ENCODE measurements at regions not wholly inside any gene's neighbourhood (a gene's known extent, or its start where the extent isn't known, plus 50 kb on each side); places are given as distances from the start of the nearest gene placed in this dataset.

DNA sequence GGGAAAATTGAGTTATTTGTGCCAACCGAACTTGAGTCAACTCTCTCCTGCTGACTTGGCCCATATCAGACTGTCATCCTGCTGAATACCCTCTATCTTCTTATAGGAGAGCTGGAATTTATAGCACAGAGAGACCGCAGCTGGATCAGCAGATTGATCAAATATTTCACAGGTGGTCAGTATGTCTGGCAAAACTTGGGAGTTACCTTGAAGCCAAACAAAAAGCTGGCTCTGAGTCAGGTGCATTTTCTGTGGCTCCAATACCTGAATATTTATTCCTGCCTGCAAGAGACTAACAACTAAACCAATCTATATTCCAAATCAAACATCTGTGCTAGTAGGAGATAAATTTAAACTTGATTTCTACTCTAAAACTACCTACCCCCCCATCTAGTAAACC is 752.1 kb upstream of the ALCAM start:
- TF ChIP-seq CTCF (IDR thresholded peaks at IDR 0.05; ENCODE audit: control extremely low read depth, extremely low read depth): no peak
- H3K27me3 ChIP-seq (ENCODE audit: control insufficient read depth in 3 of 3, insufficient read depth in 3 of 3, low read length in 2 of 3): no peaks in the 10 kb centered on the region
- no peak for ATAC-seq (ENCODE audit: insufficient read depth, low FRiP score)
- no peak overlapping the region for H3K4me3 ChIP-seq
- WGBS, 2 donors: 83 to 93% methylated on average over 2 of the region's 2 CpGs
- no peak overlapping the region for H3K9ac ChIP-seq (ENCODE audit: insufficient read depth in 1 of 2, low read length in 2 of 2)
- peaks cover 0 to 1% (median 0%) of the 10 kb centered on the region in 4 donors for H3K9me3 ChIP-seq (ENCODE audit: control insufficient read depth in 4 of 4, insufficient read depth in 3 of 4, low read length in 3 of 4)
- no peaks in the 10 kb centered on the region for H3K36me3 ChIP-seq (ENCODE audit: control insufficient read depth in 4 of 4, insufficient read depth in 4 of 4, low read length in 4 of 4)
- H3K27ac ChIP-seq (ENCODE audit: low read depth in 1 of 2, low read length in 1 of 2): no peak overlapping the region
- no peak for DNase-seq
- no peaks in the 10 kb centered on the region for H3K4me1 ChIP-seq (ENCODE audit: control insufficient read depth in 5 of 5, insufficient read depth in 5 of 5, low read length in 5 of 5)

DNA sequence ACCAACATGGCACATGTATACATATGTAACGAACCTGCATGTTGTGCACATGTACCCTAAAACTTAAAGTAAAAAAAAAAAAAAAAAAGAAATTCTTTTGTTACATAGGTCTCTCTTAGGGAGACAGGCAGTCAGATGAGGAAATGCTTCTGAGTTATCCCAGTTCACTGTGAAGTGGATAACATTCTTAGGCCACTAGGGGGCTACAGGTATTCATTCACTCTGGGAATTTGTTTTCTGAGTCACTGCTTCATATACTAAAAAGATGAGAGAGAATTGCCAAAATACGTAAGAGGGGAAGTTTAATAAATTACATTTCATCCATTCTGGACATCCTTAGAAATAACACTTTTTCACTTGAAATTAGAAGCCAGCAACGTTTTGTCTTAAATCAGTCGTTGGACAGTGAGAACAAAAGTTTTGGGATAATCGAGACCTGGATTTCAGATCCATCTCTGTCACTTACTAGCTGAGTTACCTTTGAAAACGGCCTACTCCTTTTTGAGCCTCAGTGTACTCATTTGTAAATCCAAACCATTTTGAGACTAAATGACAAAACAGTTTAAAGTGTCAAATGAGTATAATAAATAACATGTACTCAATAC is 738.4 kb upstream of the ALCAM start:
- TF ChIP-seq CTCF (IDR thresholded peaks at IDR 0.05; ENCODE audit: control extremely low read depth, extremely low read depth): no peak
- no peak overlapping the region for H3K9ac ChIP-seq (ENCODE audit: insufficient read depth in 1 of 2, low read length in 2 of 2)
- DNase-seq: peak in 2 of 3 donors; percentile 45 to 63
- ATAC-seq (ENCODE audit: insufficient read depth, low FRiP score): peak; percentile 70
- H3K27ac ChIP-seq (ENCODE audit: low read depth in 1 of 2, low read length in 1 of 2): no peak overlapping the region
- H3K4me1 ChIP-seq (ENCODE audit: control insufficient read depth in 5 of 5, insufficient read depth in 5 of 5, low read length in 5 of 5): no peaks in the 10 kb centered on the region
- H3K9me3 ChIP-seq (ENCODE audit: control insufficient read depth in 4 of 4, insufficient read depth in 3 of 4, low read length in 3 of 4): no peaks in the 10 kb centered on the region
- no peaks in the 10 kb centered on the region for H3K27me3 ChIP-seq (ENCODE audit: control insufficient read depth in 3 of 3, insufficient read depth in 3 of 3, low read length in 2 of 3)
- 53 to 59% methylated on average over 6 of the region's 6 CpGs for WGBS, 2 donors
- H3K4me3 ChIP-seq: no peak overlapping the region
- H3K36me3 ChIP-seq (ENCODE audit: control insufficient read depth in 4 of 4, insufficient read depth in 4 of 4, low read length in 4 of 4): no peaks in the 10 kb centered on the region

- Histone ChIP-seq H3K4me3 (no peak overlapping the region), H3K27me3 (ENCODE audit: control insufficient read depth in 3 of 3, insufficient read depth in 3 of 3, low read length in 2 of 3) (no peaks in the 10 kb centered on the region), H3K9me3 (ENCODE audit: control insufficient read depth in 4 of 4, insufficient read depth in 3 of 4, low read length in 3 of 4) (no peaks in the 10 kb centered on the region), H3K9ac (ENCODE audit: insufficient read depth in 1 of 2, low read length in 2 of 2) (no peak overlapping the region), H3K27ac (ENCODE audit: low read depth in 1 of 2, low read length in 1 of 2) (no peak overlapping the region), H3K36me3 (ENCODE audit: control insufficient read depth in 4 of 4, insufficient read depth in 4 of 4, low read length in 4 of 4) (no peaks in the 10 kb centered on the region), H3K4me1 (ENCODE audit: control insufficient read depth in 5 of 5, insufficient read depth in 5 of 5, low read length in 5 of 5) (no peaks in the 10 kb centered on the region)
- TF ChIP-seq CTCF (IDR thresholded peaks at IDR 0.05; ENCODE audit: control extremely low read depth, extremely low read depth): no peak
- DNase-seq (no peak), ATAC-seq (ENCODE audit: insufficient read depth, low FRiP score) (no peak)
- 44 to 66% methylated on average over 1 of the region's 1 CpG for WGBS, 2 donors
Measured at GRCh38 chr3:104629038-104629437, 737.7 kb upstream of the ALCAM start.

DNA sequence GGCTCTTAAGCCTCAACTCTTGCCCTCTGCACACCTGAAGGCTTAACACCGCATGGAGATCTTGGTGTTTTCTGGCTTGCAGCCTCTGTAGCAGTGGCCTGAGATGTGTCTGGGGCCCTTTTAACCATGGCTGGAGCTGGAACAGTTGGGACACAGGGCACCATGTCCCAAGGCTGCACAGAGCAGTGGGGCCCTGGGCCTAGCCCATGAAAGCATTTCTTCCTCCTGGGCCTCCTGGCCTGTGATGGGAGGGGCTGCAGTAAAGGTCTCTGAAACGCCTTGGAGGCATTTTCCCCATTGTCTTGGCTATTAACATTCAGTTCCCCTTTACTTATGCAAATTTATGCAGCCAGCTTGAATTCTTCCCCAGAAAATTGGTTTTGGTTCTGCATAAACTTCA is 735.5 kb upstream of the ALCAM start:
- no peak for DNase-seq

More for the DNA sequence above, 735.5 kb upstream of the ALCAM start:
- no peaks in the 10 kb centered on the region for H3K27me3 ChIP-seq (ENCODE audit: control insufficient read depth in 3 of 3, insufficient read depth in 3 of 3, low read length in 2 of 3)
- 81 to 83% methylated on average over 2 of the region's 2 CpGs for WGBS, 2 donors
- H3K4me3 ChIP-seq: no peak overlapping the region
- H3K4me1 ChIP-seq (ENCODE audit: control insufficient read depth in 5 of 5, insufficient read depth in 5 of 5, low read length in 5 of 5): no peaks in the 10 kb centered on the region
- no peak for ATAC-seq (ENCODE audit: insufficient read depth, low FRiP score)
- no peak overlapping the region for H3K9ac ChIP-seq (ENCODE audit: insufficient read depth in 1 of 2, low read length in 2 of 2)
- H3K36me3 ChIP-seq (ENCODE audit: control insufficient read depth in 4 of 4, insufficient read depth in 4 of 4, low read length in 4 of 4): no peaks in the 10 kb centered on the region
- H3K9me3 ChIP-seq (ENCODE audit: control insufficient read depth in 4 of 4, insufficient read depth in 3 of 4, low read length in 3 of 4): peaks cover 0 to 3% (median 0%) of the 10 kb centered on the region in 4 donors
- H3K27ac ChIP-seq (ENCODE audit: low read depth in 1 of 2, low read length in 1 of 2): no peak overlapping the region
- TF ChIP-seq CTCF (IDR thresholded peaks at IDR 0.05; ENCODE audit: control extremely low read depth, extremely low read depth): no peak

Data from lung (tissue), 11 donors.